ENCODE measurements at regions not wholly inside any gene's neighbourhood (a gene's known extent, or its start where the extent isn't known, plus 50 kb on each side); places are given as distances from the start of the nearest gene placed in this dataset.

GRCh38 chr12:86713121-86713520, 456.9 kb upstream of the MGAT4C start:
- TF ChIP-seq EZH2phosphoT487 (IDR thresholded peaks at IDR 0.05) = no peak
- no peak for TF ChIP-seq CTCF (IDR thresholded peaks at IDR 0.05)
- no peak for TF ChIP-seq EZH2 (IDR thresholded peaks at IDR 0.05)
